Sigmoid colon (tissue), 3 donors: ENCODE measurements at regions not wholly inside any gene's neighbourhood (a gene's known extent, or its start where the extent isn't known, plus 50 kb on each side); places are given as distances from the start of the nearest gene placed in this dataset.

ENCODE experiments used
- POLR2A ChIP-seq, 2 donors: fragments of 450-650 bp; IDR thresholded peaks; one replicate each; pipeline ENCODE4 v1.6.1; 2016; ENCODE audit warnings: antibody characterized with exemption in 2 of 2, mild to moderate bottlenecking in 2 of 2, moderate library complexity in 2 of 2
- TF ChIP-seq, protein P1 (sequence below), 4 experiments: fragments of 450-650 bp in 3 of 4; fragments of 200-600 bp in 1 of 4; IDR thresholded peaks; one replicate each; pipeline ENCODE4 v1.5.1; 2016 to 2019; ENCODE audit warnings: antibody characterized with exemption in 4 of 4, mild to moderate bottlenecking in 3 of 4, moderate library complexity in 2 of 4

DNA sequence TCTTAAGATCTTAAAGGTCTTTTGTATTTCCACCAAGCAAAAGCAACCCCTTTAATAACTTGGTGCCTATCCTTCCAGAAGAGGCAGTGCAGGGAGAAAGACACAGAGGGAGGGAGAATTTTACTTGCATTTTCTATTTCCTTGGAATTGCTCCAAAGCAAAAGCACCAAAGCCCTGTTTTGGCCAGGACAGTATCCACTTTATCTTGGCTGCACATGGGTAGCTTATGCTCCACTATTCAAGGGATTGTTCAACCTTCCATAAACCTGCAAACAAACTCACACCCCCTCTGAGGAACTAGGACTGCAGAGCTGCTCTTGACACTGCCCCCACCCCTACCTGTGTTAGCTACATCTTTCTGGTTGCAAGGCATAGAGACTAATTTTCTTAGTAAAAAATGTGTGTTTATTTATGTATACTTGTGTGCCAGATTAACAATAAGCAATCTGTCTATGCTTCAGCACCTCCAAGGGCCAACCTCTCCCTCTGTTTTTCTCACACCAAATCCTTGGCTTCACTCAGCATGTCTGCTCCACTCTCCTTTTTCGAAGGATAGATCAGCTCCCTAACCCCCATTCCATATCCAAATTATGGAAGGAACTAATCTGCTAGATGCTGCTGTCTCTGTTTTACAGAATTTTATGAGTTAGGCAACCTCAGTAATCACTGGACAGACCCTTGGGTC lies 68.1 kb upstream of the KLF12 start:
- TF ChIP-seq, protein P1, sequence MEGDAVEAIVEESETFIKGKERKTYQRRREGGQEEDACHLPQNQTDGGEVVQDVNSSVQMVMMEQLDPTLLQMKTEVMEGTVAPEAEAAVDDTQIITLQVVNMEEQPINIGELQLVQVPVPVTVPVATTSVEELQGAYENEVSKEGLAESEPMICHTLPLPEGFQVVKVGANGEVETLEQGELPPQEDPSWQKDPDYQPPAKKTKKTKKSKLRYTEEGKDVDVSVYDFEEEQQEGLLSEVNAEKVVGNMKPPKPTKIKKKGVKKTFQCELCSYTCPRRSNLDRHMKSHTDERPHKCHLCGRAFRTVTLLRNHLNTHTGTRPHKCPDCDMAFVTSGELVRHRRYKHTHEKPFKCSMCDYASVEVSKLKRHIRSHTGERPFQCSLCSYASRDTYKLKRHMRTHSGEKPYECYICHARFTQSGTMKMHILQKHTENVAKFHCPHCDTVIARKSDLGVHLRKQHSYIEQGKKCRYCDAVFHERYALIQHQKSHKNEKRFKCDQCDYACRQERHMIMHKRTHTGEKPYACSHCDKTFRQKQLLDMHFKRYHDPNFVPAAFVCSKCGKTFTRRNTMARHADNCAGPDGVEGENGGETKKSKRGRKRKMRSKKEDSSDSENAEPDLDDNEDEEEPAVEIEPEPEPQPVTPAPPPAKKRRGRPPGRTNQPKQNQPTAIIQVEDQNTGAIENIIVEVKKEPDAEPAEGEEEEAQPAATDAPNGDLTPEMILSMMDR (IDR thresholded peaks at IDR 0.05), result no peak
- TF ChIP-seq POLR2A (IDR thresholded peaks at IDR 0.05), result no peak
